ENCODE measurements at regions not wholly inside any gene's neighbourhood (a gene's known extent, or its start where the extent isn't known, plus 50 kb on each side); places are given as distances from the start of the nearest gene placed in this dataset.

GRCh38 chr10:118967160-118967559 is 62.4 kb upstream of the NANOS1 start:
- TF ChIP-seq POLR2A (IDR thresholded peaks at IDR 0.05), result no peak
- TF ChIP-seq, protein P1, sequence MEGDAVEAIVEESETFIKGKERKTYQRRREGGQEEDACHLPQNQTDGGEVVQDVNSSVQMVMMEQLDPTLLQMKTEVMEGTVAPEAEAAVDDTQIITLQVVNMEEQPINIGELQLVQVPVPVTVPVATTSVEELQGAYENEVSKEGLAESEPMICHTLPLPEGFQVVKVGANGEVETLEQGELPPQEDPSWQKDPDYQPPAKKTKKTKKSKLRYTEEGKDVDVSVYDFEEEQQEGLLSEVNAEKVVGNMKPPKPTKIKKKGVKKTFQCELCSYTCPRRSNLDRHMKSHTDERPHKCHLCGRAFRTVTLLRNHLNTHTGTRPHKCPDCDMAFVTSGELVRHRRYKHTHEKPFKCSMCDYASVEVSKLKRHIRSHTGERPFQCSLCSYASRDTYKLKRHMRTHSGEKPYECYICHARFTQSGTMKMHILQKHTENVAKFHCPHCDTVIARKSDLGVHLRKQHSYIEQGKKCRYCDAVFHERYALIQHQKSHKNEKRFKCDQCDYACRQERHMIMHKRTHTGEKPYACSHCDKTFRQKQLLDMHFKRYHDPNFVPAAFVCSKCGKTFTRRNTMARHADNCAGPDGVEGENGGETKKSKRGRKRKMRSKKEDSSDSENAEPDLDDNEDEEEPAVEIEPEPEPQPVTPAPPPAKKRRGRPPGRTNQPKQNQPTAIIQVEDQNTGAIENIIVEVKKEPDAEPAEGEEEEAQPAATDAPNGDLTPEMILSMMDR (IDR thresholded peaks at IDR 0.05), result no peak
